IPS-NIHi7 (cell line): ENCODE measurements at regions not wholly inside any gene's neighbourhood (a gene's known extent, or its start where the extent isn't known, plus 50 kb on each side); places are given as distances from the start of the nearest gene placed in this dataset.
A peak's percentile ranks its signal among the peaks of the same experiment; 100 is the strongest.
"Not testable (repeated sequence)": the region's sequence is repeated elsewhere in the genome, so short reads cannot be mapped to it uniquely, and the experiment has no call there.

Source experiments
- DNase-seq: peaks from one replicate; pipeline ENCODE4 v3.0.0; 2012; ENCODE audit warnings: mixed read lengths; ENCODE audit errors: extremely low spot score

- no peak for DNase-seq
These were observed 254.0 kb downstream of the BRINP2 start for GRCh38 chr1:177424744-177425143.

GRCh38 chr1:177423090-177423489 lies 252.3 kb downstream of the BRINP2 start:
- no peak for DNase-seq

DNA sequence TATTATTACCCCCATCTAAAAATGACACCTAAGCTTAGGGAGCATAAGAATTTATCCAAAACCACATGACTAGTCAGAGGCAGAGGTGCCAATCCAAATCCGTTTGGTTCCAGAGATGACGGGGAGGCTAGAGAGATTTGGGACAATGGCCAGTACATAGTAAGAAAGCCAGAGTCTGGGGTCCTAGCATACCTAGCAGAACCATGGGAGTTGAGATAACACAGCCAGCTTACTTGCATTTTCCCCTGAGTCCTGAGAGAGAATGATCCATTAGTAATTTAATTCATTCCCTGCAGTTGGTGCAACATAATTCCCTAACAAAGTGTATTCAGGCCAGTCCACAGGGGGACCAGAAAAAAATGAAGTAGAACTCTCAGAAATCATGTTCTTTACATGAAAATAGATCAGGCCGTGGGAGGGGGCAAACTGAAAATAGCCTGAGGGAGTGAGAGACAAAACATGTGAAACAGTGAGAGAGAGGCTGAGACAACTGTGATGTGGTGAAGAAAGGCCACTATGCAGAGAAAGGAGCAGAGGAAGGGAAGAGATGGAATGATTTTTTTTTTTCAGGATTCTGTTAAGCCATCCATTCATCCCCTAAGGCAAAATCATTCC lies 243.3 kb downstream of the BRINP2 start:
- DNase-seq, result no peak

DNA sequence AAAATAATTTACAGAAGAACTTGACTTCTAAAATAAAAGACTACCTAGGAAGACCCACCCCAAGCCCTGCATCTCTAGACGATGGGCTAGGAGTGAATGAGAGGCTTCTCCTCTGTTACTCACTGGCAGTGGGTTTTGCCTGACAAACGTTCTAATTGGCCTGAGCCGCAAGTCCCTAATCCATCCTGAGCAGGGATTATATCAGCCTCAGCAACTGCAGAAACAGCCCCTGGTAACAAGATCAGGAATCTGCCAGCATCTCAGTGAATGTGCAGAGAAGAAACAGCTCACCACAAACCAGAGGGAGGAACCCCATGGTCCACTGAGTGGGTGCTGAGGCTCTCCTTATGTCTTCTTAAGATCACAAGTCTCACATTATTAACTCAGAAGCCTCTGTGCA lies 240.6 kb downstream of the BRINP2 start:
- no peak for DNase-seq

DNA sequence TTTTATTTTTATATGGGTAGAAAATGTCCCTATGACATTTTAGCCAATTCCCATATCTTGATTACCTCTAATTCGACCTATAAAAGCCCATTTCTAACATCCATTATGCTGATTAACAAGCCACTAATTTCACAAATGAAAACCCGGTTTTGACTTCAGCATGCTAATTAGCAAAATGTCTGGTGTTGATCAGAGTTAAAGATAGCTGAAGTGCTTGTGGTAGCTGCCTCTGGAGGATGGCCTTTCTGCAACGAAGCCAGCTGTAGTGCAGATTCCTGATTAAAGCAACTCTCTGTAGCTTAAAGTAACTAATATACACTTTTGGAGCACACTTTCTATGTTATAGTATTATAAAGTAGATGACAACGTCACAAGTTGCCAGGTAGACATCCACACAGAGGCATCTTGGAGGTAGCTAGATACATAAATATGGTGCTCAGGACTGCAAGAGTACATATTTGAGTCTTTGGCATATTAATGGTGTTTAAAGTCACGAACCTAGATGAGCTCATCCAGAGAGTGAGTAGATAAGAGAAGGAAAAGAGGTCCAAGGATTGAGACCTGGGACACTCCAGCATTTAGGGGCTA lies 239.5 kb downstream of the BRINP2 start:
- DNase-seq, result no peak

DNA sequence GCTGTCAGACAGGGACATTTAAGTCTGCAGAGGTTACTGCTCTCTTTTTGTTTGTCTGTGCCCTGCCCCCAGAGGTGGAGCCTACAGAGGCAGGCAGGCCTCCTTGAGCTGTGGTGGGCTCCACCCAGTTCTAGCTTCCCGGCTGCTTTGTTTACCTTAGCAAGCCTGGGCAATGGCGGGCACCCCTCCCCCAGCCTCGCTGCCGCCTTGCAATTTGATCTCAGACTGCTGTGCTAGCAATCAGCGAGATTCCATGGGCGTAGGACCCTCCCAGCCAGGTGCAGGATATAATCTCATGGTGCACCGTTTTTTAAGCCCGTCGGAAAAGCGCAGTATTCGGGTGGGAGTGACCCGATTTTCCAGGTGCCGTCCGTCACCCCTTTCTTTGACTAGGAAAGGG lies 235.6 kb downstream of the BRINP2 start:
- DNase-seq, result not testable (repeated sequence)

DNA sequence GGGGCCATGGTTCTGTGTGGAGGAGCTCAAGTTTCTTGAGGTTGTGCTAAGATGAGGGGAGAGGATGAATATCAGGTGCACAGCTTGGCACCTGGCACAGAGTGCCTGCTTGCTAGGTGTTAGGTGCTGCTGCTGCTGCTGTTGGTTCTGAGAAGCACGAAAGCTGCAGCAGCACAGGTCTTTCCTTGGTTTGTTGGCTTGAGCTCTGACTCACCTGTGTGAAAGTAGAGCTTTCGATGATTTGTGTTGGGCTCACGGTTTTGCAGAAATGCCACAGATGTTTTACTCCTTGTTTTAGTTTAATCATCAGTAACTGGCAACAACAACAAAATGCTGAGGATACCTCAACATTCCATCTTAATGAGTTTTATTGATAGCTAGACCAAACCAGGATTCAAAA lies 221.6 kb downstream of the BRINP2 start:
- no peak for DNase-seq

- DNase-seq, result no peak
These were observed 215.3 kb downstream of the BRINP2 start for GRCh38 chr1:177385760-177386698.

DNA sequence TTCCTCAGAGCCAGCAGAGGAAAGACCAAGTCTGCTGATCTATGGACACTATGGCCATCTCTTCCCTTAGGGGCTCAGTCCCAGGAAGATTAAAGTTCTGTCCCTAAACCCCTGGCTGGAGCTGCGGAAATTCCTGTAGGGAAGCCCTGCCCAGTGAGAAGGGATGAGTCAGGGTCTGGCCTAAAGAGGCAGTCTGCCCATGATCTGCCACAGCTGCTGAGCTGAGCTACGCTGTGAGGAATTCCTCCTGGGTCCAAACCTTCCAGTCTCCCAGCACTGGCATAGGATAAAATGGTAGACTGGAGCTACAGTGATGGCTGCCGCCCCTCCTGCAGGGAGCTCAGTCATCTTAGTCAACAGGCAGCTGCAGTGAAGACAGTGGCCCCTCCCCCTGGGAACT lies 213.7 kb downstream of the BRINP2 start:
- DNase-seq, result no peak

GRCh38 chr1:177383715-177384114 lies 213.0 kb downstream of the BRINP2 start:
- no peak for DNase-seq

DNA sequence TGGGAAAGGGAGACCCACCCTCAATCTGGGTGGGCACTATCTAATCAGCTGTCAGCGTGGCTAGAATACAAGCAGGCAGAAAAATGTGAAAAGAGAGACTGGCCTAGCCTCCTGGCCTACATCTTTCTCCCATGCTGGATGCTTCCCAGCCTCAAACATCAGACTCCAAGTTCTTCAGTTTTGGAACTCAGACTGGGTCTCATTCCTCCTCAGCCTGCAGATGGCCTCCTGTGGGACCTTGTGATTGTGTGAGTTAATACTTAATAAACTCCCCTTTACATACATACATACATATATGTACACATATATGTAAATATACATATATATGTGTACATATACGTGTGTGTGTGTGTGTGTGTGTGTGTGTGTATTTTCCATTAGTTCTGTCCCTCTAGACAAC lies 207.1 kb downstream of the BRINP2 start:
- DNase-seq, result no peak

DNA sequence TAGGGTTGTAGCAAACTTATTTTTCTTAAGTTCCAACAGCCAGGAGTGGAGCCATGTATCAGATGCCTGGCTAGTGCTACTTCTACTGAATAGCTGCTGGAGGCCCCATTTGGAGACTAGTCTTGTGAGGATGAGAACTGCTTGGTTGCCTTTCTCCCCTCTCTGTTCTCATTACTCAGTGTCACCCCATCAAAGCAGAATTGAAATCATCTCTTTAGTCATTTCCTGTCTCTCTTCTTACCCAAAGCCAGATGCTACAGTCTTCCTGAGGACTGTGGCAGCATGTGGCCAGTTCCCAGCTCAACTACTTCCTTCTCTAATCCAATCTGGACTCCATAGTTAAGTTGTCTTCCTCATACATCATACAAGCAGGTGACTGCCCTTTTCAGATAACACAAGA lies 197.5 kb downstream of the BRINP2 start:
- no peak for DNase-seq

DNA sequence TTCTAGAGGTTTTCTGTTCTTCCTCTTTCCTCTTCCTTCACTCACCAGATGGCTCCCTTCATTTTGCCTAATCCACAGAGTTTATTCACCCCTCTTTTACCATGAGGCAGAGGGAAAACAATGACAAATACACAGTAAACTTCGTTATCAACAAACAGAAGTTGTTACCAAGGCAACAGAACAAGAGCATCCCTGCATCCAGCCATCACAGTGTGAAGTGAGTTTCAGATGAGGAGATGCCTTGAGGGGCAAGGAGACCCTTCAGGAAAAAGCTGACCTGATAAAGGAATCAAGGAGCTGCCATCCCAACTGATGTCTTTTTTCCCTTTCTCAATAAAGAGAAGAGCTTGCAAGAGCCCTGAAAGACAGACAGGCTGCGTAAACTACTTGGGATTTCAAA lies 195.3 kb downstream of the BRINP2 start:
- no peak for DNase-seq

GRCh38 chr1:177360791-177361190 lies 190.0 kb downstream of the BRINP2 start:
- no peak for DNase-seq

GRCh38 chr1:177356674-177357435 lies 186.1 kb downstream of the BRINP2 start:
- no peak for DNase-seq

GRCh38 chr1:177355575-177355974 lies 184.8 kb downstream of the BRINP2 start:
- DNase-seq, result peak; percentile 51

GRCh38 chr1:177354247-177354646 lies 183.5 kb downstream of the BRINP2 start:
- DNase-seq, result no peak

DNA sequence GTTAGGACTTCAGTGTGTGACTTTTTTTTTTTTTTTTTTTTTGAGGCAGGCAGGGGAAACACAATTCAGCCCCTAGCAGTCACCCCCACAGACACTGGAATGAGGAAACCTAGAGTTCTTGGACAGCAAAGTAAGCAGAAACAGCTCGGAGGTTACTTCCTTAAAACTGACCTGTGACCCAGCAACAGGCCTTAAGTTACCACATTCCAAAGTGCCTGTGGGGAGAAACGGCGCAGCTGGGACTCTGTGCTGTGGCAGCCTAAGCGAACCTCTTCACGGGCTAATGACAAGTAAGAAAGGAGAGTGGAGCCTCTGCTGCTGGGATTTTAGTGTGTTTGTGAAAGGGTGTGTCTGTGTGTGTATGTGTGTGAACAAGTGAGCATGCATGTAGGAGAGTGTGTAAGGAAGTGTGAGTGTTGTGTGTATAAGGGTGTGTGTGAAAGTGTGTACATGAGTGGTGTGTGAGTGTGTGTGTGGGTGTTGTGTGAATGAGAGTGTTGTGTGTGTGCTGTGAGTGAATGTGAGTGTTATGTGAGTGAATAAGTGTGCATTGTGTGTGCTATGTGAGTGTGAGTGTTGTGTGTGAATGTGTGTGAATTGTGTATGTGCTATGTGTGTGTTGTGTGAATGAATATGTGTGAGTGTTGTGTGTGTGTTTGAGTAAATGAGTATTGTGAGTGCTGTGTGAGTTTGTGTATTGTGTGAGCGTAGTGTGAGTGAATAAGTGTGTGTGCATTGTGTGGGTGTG lies 180.8 kb downstream of the BRINP2 start:
- DNase-seq, result no peak

DNA sequence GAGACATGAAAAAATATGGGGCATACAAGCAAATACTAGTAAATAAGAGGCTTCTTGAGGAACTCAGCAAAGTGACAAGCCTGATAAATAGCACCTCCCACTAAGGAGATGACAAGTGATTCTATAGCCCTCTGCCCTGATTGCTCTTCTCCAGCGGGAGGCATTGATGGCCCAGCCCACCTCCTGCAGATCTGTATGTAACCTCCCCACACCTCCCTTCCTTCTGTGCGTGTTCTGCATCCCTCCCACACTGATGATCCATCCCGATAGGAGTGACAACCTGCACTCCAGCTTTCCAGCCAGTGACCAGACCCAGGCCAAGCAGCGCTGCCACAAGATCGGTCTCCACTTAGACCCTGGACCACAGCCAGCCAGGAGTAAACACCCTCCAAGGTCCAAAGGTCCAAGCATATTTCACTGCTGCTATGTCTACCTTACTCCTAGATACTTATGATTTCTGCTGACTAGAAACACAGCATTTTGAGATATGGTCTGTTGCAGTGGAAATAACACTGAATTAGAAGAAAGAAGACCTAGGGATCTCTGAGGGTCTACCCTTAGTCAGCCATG lies 176.1 kb downstream of the BRINP2 start:
- DNase-seq, result no peak

DNA sequence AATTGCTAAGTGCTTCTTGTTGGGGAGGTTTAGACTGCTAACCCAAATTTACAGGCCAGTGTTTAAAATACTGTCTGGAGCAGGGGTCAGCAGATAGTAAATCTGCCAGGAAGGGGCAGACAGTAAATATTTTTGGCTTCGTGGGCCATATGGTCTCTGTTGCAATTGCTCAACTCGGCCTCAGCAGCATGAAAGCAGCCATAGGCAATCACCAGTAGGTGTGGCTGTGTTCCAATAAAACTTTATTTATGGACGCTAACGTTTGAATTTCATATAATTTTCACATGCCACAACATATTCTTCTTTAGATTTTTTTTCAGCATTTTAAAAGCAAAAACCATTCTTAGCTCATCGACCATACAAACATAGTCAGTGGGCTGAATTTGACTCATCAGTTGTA lies 172.7 kb downstream of the BRINP2 start:
- no peak for DNase-seq

- no peak for DNase-seq
These were observed 171.0 kb downstream of the BRINP2 start for GRCh38 chr1:177341773-177342172.
